Neural cell (in vitro differentiated cells): ENCODE measurements at regions not wholly inside any gene's neighbourhood (a gene's known extent, or its start where the extent isn't known, plus 50 kb on each side); places are given as distances from the start of the nearest gene placed in this dataset.

Experiments used
- H2AFZ ChIP-seq: fragments of 200-600, 300-800 bp; sonication (generic), shearing (Covaris generic); 2 replicates; pipeline ENCODE4 v1.6.0; 2014; ENCODE audit warnings: low read depth, mild to moderate bottlenecking, antibody characterized with exemption, low read length, moderate library complexity
- H3F3A ChIP-seq: fragments of 200-600 bp; shearing (Covaris generic); 2 replicates; pipeline ENCODE4 v1.6.1; 2016; ENCODE audit warnings: mild to moderate bottlenecking, moderate library complexity, mixed read lengths, antibody characterized with exemption, low read length; ENCODE audit not compliant: insufficient read depth, poor library complexity, severe bottlenecking
- H3K27ac ChIP-seq: fragments of 200-600, 300-800 bp; sonication (generic), shearing (Covaris generic); 2 replicates; pipeline ENCODE4 v1.5.1; 2014; ENCODE audit warnings: mild to moderate bottlenecking, low read length, moderate library complexity
- H3K27me3 ChIP-seq: fragments of 300-800, 200-600 bp; sonication (generic), shearing (Covaris generic); 2 replicates; pipeline ENCODE4 v1.6.0; 2014; ENCODE audit warnings: mild to moderate bottlenecking, low read depth, low read length, moderate library complexity; ENCODE audit not compliant: insufficient read depth
- H3K36me3 ChIP-seq: fragments of 300-800, 200-600 bp; sonication (generic), shearing (Covaris generic); 2 replicates; pipeline ENCODE4 v1.5.1; 2014; ENCODE audit warnings: mild to moderate bottlenecking, antibody characterized with exemption, low read length, moderate library complexity; ENCODE audit not compliant: insufficient read depth
- H3K4me2 ChIP-seq: fragments of 300-800, 200-600 bp; sonication (generic), shearing (Covaris generic); 2 replicates; pipeline ENCODE4 v1.6.0; 2014; ENCODE audit warnings: mild to moderate bottlenecking, low read length
- H3K4me3 ChIP-seq: fragments of 300-800, 200-600 bp; sonication (generic), shearing (Covaris generic); 2 replicates; pipeline ENCODE4 v1.5.1; 2014; ENCODE audit warnings: mild to moderate bottlenecking, low read length, moderate library complexity
- H3K79me2 ChIP-seq: fragments of 200-600 bp; shearing (Covaris generic); replicated peaks from 2 replicates; pipeline ENCODE4 v1.6.0; 2014; ENCODE audit warnings: mild to moderate bottlenecking, low read length, moderate library complexity; ENCODE audit not compliant: insufficient read depth
- H3K9ac ChIP-seq: fragments of 300-800, 200-600 bp; sonication (generic), shearing (Covaris generic); 2 replicates; pipeline ENCODE4 v1.6.1; 2016; ENCODE audit warnings: mild to moderate bottlenecking, low read length, mixed read lengths
- H3K9me2 ChIP-seq: fragments of 200-600 bp; shearing (Covaris generic); 2 replicates; pipeline ENCODE4 v1.6.1; 2016; ENCODE audit warnings: mild to moderate bottlenecking, low read length, mixed read lengths; ENCODE audit not compliant: insufficient read depth
- H3K9me3 ChIP-seq: fragments of 200-600, 300-800 bp; sonication (generic), shearing (Covaris generic); 2 replicates; pipeline ENCODE4 v1.6.1; 2016; ENCODE audit warnings: mild to moderate bottlenecking, mixed run types, low read length, moderate library complexity, mixed read lengths
- H4K20me1 ChIP-seq: fragments of 200-600 bp; shearing (Covaris generic); 2 replicates; pipeline ENCODE4 v1.6.1; 2016; ENCODE audit warnings: mild to moderate bottlenecking, mixed run types; ENCODE audit not compliant: insufficient read depth
- CTCF ChIP-seq: fragments of 450-650 bp; IDR thresholded peaks from 2 replicates; pipeline ENCODE4 v1.5.1; 2014; ENCODE audit warnings: antibody characterized with exemption, mild to moderate bottlenecking, moderate library complexity; ENCODE audit not compliant: poor library complexity, severe bottlenecking
- EP300 ChIP-seq: fragments of 450-650 bp; conservative IDR thresholded peaks from 2 replicates; pipeline ENCODE4 v1.6.1; 2014; ENCODE audit warnings: antibody characterized with exemption, mild to moderate bottlenecking, moderate library complexity; ENCODE audit not compliant: poor library complexity, severe bottlenecking
- EZH2 ChIP-seq: fragments of 200-600, 300-800 bp; shearing (Covaris generic), sonication (generic); IDR thresholded peaks from 2 replicates; pipeline ENCODE4 v1.6.1; 2014; ENCODE audit warnings: antibody characterized with exemption, low read length, borderline replicate concordance, mild to moderate bottlenecking; ENCODE audit not compliant: insufficient read depth, poor library complexity, severe bottlenecking
- MXI1 ChIP-seq: fragments of 450-650 bp; conservative IDR thresholded peaks from 2 replicates; pipeline ENCODE4 v1.6.1; 2014; ENCODE audit warnings: antibody characterized with exemption, mild to moderate bottlenecking; ENCODE audit not compliant: poor library complexity, severe bottlenecking
- POLR2AphosphoS5 ChIP-seq: IDR thresholded peaks from 2 replicates; pipeline ENCODE4 v1.6.1; 2012
- RAD21 ChIP-seq: fragments of 450-650 bp; conservative IDR thresholded peaks from 2 replicates; pipeline ENCODE4 v1.6.1; 2014; ENCODE audit warnings: antibody characterized with exemption, mild to moderate bottlenecking, moderate library complexity
- REST ChIP-seq: IDR thresholded peaks from 2 replicates; pipeline ENCODE4 v1.6.1; 2012; ENCODE audit warnings: borderline replicate concordance
- SMC3 ChIP-seq: fragments of 450-650 bp; conservative IDR thresholded peaks from 2 replicates; pipeline ENCODE4 v1.6.1; 2014; ENCODE audit warnings: antibody characterized with exemption, mild to moderate bottlenecking, moderate library complexity; ENCODE audit not compliant: poor library complexity
- TAF1 ChIP-seq: IDR thresholded peaks from 2 replicates; pipeline ENCODE4 v1.6.1; 2012; ENCODE audit warnings: low read depth

DNA sequence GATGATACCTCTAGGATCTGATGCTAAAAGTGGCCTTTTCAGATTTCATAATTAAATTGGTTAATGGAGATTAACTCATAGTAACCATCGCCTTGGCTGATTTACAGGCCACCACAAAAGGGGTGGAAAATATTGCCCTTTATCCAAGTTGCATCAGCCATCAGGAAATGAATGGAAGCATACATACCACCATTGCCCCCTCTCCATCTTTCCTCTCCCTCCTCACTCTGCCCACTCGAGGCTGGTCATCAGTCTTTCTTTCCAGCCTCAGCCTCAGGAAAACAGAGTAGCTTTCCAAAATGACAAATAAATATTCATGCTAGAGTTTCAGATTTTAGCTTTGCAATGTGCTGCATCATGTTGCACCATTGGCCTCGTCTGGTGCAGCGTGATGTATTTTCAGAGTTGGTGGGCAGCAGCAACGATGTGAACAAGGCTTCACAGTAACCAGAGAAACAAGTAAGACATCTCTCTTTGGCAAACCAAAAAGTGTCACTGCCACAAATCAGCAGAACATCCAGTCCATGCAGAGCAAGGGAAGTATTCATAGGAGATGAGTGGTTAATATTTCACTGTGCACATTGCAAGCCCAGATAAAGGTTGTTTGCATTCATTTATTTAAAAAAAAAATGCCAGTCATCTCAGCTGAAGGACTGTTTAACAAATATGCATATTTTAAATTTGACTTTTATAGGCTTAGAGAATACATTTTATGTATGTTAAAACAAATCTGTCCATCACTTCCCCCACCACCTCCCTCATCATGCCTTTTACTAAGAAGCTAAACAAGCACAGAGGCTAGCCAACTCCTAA is 136.7 kb upstream of the FAT3 start:
- H3K27ac ChIP-seq = no peak overlapping the region
- TF ChIP-seq POLR2AphosphoS5 (no peak), CTCF (no peak), RAD21 (no peak), SMC3 (no peak), EZH2 (no peak), REST (no peak), TAF1 (no peak), EP300 (no peak), MXI1 (no peak)

GRCh38 chr11:92083123-92083522 is 141.5 kb upstream of the FAT3 start:
- Histone ChIP-seq H3K79me2 (no peaks in the 10 kb centered on the region), H3K9ac (no peak overlapping the region), H3K9me3 (no peaks in the 10 kb centered on the region), H2AFZ (no peak overlapping the region), H3F3A (no peaks in the 10 kb centered on the region), H3K27me3 (no peaks in the 10 kb centered on the region), H3K36me3 (no peaks in the 10 kb centered on the region), H3K27ac (no peak overlapping the region), H3K4me3 (no peak overlapping the region), H3K4me2 (no peak overlapping the region), H3K9me2 (no peaks in the 10 kb centered on the region), H4K20me1 (no peaks in the 10 kb centered on the region)
- TF ChIP-seq MXI1 (no peak), RAD21 (no peak), SMC3 (no peak), POLR2AphosphoS5 (no peak), CTCF (no peak), REST (no peak), TAF1 (no peak), EP300 (no peak), EZH2 (no peak)

More for the DNA sequence above, 136.7 kb upstream of the FAT3 start:
- no peaks in the 10 kb centered on the region for H3K36me3 ChIP-seq
- no peaks in the 10 kb centered on the region for H3K9me3 ChIP-seq
- no peak overlapping the region for H2AFZ ChIP-seq
- H4K20me1 ChIP-seq = no peaks in the 10 kb centered on the region
- H3F3A ChIP-seq = no peaks in the 10 kb centered on the region
- H3K27me3 ChIP-seq = no peaks in the 10 kb centered on the region
- no peak overlapping the region for H3K4me2 ChIP-seq
- H3K9me2 ChIP-seq = no peaks in the 10 kb centered on the region
- no peak overlapping the region for H3K9ac ChIP-seq
- H3K4me3 ChIP-seq = no peak overlapping the region
- H3K79me2 ChIP-seq = no peaks in the 10 kb centered on the region
